ENCODE measurements at regions not wholly inside any gene's neighbourhood (a gene's known extent, or its start where the extent isn't known, plus 50 kb on each side); places are given as distances from the start of the nearest gene placed in this dataset.

GRCh38 chr6:215335-216034 lies 76.8 kb upstream of the DUSP22 start:
- Mint-ChIP-seq H3K36me3 (ENCODE audit: low read depth) (no peaks in the 10 kb centered on the region), H3K9me3 (peaks cover 14% of the 10 kb centered on the region), H3K27ac (no peak overlapping the region), H3K27me3 (ENCODE audit: insufficient read depth) (no peaks in the 10 kb centered on the region), H3K4me1 (peaks cover 2% of the 10 kb centered on the region), H3K4me3 (no peak overlapping the region)
- DNase-seq, result no peak
- Histone ChIP-seq H3K9me3 (ENCODE audit: control insufficient read depth, low read length) (no peaks in the 10 kb centered on the region), H3K27ac (ENCODE audit: low read depth, low read length) (no peak overlapping the region), H3K9ac (ENCODE audit: extremely low read depth, low read length, poor library complexity, severe bottlenecking) (no peak overlapping the region), H3K4me3 (ENCODE audit: low read length) (no peak overlapping the region), H3K36me3 (ENCODE audit: control insufficient read depth, insufficient read depth, low read length) (no peaks in the 10 kb centered on the region), H3K4me1 (ENCODE audit: control insufficient read depth, insufficient read depth, low read length) (no peaks in the 10 kb centered on the region), H3K27me3 (ENCODE audit: control insufficient read depth, insufficient read depth, low read length, poor library complexity, severe bottlenecking) (no peaks in the 10 kb centered on the region)
- WGBS, 2 experiments (ENCODE audit: insufficient coverage in 1 of 2, insufficient read length in 1 of 2), result 88 to 94% methylated on average over 11 of the region's 11 CpGs
- TF ChIP-seq CTCF (conservative IDR thresholded peaks at IDR 0.05), result no peak

DNA sequence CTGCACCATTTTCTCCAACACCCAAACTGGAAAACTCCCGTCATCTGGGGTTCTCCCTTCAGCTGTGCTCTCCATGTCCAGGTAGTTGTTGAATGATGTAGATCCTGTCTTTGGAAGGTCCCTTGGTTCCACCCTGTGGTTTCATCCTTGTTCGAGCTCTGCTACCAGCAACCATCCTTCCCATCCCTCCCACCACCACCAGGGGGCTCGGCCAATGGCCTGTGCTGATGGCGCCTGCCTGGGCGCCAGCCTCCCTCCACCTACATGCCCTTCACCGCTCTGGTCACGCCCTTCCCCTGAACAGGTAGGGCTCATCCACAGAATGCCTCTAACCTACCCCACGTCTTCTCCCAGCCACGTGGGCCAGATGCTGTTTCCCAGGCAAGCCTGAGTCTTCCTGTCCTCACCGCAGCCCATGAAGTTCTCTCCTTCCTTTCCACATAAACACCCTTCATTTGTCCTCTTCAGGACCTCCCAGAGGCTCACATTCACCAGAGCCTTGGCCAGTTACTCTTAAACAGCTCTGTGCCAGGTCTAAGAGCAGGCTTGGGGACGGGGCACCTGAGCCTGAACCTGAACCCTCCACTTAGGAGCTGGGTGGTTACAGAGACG lies 75.1 kb upstream of the DUSP22 start:
- WGBS, 2 experiments (ENCODE audit: insufficient coverage in 1 of 2, insufficient read length in 1 of 2), result 81 to 88% methylated on average over 8 to 12 of the region's 12 CpGs
- DNase-seq, result peak; percentile 94
- no peaks in the 10 kb centered on the region for H3K36me3 Mint-ChIP-seq (ENCODE audit: low read depth)

More for the DNA sequence above, 75.1 kb upstream of the DUSP22 start:
- no peak overlapping the region for H3K4me3 ChIP-seq (ENCODE audit: low read length)
- H3K36me3 ChIP-seq (ENCODE audit: control insufficient read depth, insufficient read depth, low read length), result no peaks in the 10 kb centered on the region
- H3K4me1 Mint-ChIP-seq, result peaks cover 2% of the 10 kb centered on the region
- no peaks in the 10 kb centered on the region for H3K4me1 ChIP-seq (ENCODE audit: control insufficient read depth, insufficient read depth, low read length)
- no peak overlapping the region for H3K27ac ChIP-seq (ENCODE audit: low read depth, low read length)
- H3K9ac ChIP-seq (ENCODE audit: extremely low read depth, low read length, poor library complexity, severe bottlenecking), result no peak overlapping the region
- H3K9me3 ChIP-seq (ENCODE audit: control insufficient read depth, low read length), result no peaks in the 10 kb centered on the region
- peaks cover 14% of the 10 kb centered on the region for H3K9me3 Mint-ChIP-seq
- H3K4me3 Mint-ChIP-seq, result no peak overlapping the region
- no peak overlapping the region for H3K27ac Mint-ChIP-seq
- TF ChIP-seq CTCF (conservative IDR thresholded peaks at IDR 0.05), result peak; percentile 88
- no peaks in the 10 kb centered on the region for H3K27me3 ChIP-seq (ENCODE audit: control insufficient read depth, insufficient read depth, low read length, poor library complexity, severe bottlenecking)
- no peaks in the 10 kb centered on the region for H3K27me3 Mint-ChIP-seq (ENCODE audit: insufficient read depth)

All from endodermal cell (in vitro differentiated cells).